ENCODE measurements at regions not wholly inside any gene's neighbourhood (a gene's known extent, or its start where the extent isn't known, plus 50 kb on each side); places are given as distances from the start of the nearest gene placed in this dataset.

- 93% methylated on average over 6 of the region's 6 CpGs for WGBS, 2 donors
- Histone ChIP-seq H3K4me3 (no peak overlapping the region), H3K27me3 (ENCODE audit: control insufficient read depth in 3 of 3, insufficient read depth in 3 of 3, low read length in 2 of 3) (no peaks in the 10 kb centered on the region), H3K4me1 (ENCODE audit: control insufficient read depth in 5 of 5, insufficient read depth in 5 of 5, low read length in 5 of 5) (peaks cover 0 to 23% (median 0%) of the 10 kb centered on the region in 5 donors), H3K9me3 (ENCODE audit: control insufficient read depth in 4 of 4, insufficient read depth in 3 of 4, low read length in 3 of 4) (no peaks in the 10 kb centered on the region), H3K27ac (ENCODE audit: low read depth in 1 of 2, low read length in 1 of 2) (no peak overlapping the region), H3K36me3 (ENCODE audit: control insufficient read depth in 4 of 4, insufficient read depth in 4 of 4, low read length in 4 of 4) (no peaks in the 10 kb centered on the region), H3K9ac (ENCODE audit: insufficient read depth in 1 of 2, low read length in 2 of 2) (no peak overlapping the region)
- ATAC-seq (ENCODE audit: insufficient read depth, low FRiP score) (no peak), DNase-seq (no peak)
- TF ChIP-seq, protein P1, sequence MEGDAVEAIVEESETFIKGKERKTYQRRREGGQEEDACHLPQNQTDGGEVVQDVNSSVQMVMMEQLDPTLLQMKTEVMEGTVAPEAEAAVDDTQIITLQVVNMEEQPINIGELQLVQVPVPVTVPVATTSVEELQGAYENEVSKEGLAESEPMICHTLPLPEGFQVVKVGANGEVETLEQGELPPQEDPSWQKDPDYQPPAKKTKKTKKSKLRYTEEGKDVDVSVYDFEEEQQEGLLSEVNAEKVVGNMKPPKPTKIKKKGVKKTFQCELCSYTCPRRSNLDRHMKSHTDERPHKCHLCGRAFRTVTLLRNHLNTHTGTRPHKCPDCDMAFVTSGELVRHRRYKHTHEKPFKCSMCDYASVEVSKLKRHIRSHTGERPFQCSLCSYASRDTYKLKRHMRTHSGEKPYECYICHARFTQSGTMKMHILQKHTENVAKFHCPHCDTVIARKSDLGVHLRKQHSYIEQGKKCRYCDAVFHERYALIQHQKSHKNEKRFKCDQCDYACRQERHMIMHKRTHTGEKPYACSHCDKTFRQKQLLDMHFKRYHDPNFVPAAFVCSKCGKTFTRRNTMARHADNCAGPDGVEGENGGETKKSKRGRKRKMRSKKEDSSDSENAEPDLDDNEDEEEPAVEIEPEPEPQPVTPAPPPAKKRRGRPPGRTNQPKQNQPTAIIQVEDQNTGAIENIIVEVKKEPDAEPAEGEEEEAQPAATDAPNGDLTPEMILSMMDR (IDR thresholded peaks at IDR 0.05; ENCODE audit: control extremely low read depth, extremely low read depth), result no peak
These were observed 152.2 kb downstream of the BTG1 start for GRCh38 chr12:91993287-91994017.

GRCh38 chr12:91991399-91992187, 154.1 kb downstream of the BTG1 start:
- no peak overlapping the region for H3K4me3 ChIP-seq
- no peak overlapping the region for H3K9ac ChIP-seq (ENCODE audit: insufficient read depth in 1 of 2, low read length in 2 of 2)
- TF ChIP-seq, protein P1 (IDR thresholded peaks at IDR 0.05; ENCODE audit: control extremely low read depth, extremely low read depth), result peak; percentile 12
- H3K27ac ChIP-seq (ENCODE audit: low read depth in 1 of 2, low read length in 1 of 2), result no peak overlapping the region
- ATAC-seq (ENCODE audit: insufficient read depth, low FRiP score) (no peak), DNase-seq (no peak)
- H3K4me1 ChIP-seq (ENCODE audit: control insufficient read depth in 5 of 5, insufficient read depth in 5 of 5, low read length in 5 of 5), result peaks cover 0 to 32% (median 0%) of the 10 kb centered on the region in 5 donors
- H3K27me3 ChIP-seq (ENCODE audit: control insufficient read depth in 3 of 3, insufficient read depth in 3 of 3, low read length in 2 of 3), result no peaks in the 10 kb centered on the region
- H3K9me3 ChIP-seq (ENCODE audit: control insufficient read depth in 4 of 4, insufficient read depth in 3 of 4, low read length in 3 of 4), result no peaks in the 10 kb centered on the region
- no peaks in the 10 kb centered on the region for H3K36me3 ChIP-seq (ENCODE audit: control insufficient read depth in 4 of 4, insufficient read depth in 4 of 4, low read length in 4 of 4)
- WGBS, 2 donors, result 0 to 94% methylated on average over 1 of the region's 1 CpG

DNA sequence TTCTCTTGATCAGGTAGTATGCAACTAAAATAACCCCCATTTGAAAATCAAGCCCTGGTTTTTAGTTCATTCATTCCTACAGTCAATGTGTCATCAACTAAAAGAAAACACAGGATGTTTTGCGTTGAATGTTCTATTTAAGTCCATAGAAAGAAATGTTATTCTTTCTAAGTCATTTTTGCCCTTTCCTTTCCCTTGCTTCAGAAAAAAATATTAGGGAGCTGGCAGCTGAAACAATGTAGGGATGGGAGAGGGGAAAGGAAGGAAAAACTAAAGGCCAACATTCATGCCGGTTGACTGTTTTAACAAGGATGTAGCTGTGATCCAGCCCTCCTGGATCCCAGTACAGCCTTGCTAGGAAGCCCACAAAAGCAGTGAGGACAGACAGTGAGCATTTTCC, 155.1 kb downstream of the BTG1 start:
- no peak overlapping the region for H3K4me3 ChIP-seq
- ATAC-seq (ENCODE audit: insufficient read depth, low FRiP score) (no peak), DNase-seq (no peak)
- WGBS, 2 donors, result 64 to 74% methylated on average over 2 of the region's 2 CpGs
- H3K9me3 ChIP-seq (ENCODE audit: control insufficient read depth in 4 of 4, insufficient read depth in 3 of 4, low read length in 3 of 4), result no peaks in the 10 kb centered on the region
- H3K27me3 ChIP-seq (ENCODE audit: control insufficient read depth in 3 of 3, insufficient read depth in 3 of 3, low read length in 2 of 3), result no peaks in the 10 kb centered on the region
- H3K36me3 ChIP-seq (ENCODE audit: control insufficient read depth in 4 of 4, insufficient read depth in 4 of 4, low read length in 4 of 4), result no peaks in the 10 kb centered on the region
- no peak overlapping the region for H3K27ac ChIP-seq (ENCODE audit: low read depth in 1 of 2, low read length in 1 of 2)
- H3K9ac ChIP-seq (ENCODE audit: insufficient read depth in 1 of 2, low read length in 2 of 2), result no peak overlapping the region
- TF ChIP-seq, protein P1 (IDR thresholded peaks at IDR 0.05; ENCODE audit: control extremely low read depth, extremely low read depth), result no peak
- peaks cover 0 to 32% (median 0%) of the 10 kb centered on the region in 5 donors for H3K4me1 ChIP-seq (ENCODE audit: control insufficient read depth in 5 of 5, insufficient read depth in 5 of 5, low read length in 5 of 5)
